COR-L47 (cell line): ENCODE measurements at regions not wholly inside any gene's neighbourhood (a gene's known extent, or its start where the extent isn't known, plus 50 kb on each side); places are given as distances from the start of the nearest gene placed in this dataset.

ENCODE experiments used
- DNase-seq: peaks from one replicate; lab custom pipeline; 2025; lab: John Stamatoyannopoulos, UW

DNA sequence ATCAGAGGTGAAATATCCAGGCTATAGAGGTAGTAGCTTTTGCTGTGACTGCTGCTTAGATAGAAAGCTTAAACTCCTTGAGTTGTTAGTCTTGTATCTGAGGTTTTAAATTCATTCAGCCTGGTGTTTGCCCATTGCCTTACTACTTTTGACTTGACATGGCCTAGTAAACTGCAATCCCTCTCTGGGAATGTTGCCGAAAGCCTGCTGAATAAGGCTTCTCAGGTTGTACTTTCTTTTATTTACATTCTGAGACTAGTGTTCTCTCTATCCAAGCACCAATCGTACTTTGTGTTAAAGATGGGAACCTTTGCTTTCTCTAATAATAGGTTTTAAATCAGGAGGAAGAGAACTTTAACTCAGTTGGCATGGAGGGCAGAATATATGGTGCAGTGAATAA lies 357.6 kb upstream of the CWC22 start:
- no peak for DNase-seq

DNA sequence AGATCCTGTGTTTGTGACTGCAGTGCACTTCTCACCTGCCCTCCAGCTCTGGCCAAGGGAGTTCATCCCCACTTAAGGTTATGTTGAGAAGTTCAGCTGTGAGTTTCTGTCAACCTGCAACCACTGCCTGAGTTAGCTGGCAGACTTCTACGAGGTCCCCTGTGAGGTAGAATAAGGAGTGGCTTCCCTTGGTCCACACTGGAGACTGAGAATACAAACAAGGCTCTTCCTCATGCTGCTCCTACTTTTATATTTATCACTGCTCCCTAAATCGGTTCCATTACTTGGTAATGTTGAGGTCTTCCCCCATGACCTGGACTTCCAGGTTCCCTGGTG lies 353.2 kb upstream of the CWC22 start:
- no peak for DNase-seq

DNA sequence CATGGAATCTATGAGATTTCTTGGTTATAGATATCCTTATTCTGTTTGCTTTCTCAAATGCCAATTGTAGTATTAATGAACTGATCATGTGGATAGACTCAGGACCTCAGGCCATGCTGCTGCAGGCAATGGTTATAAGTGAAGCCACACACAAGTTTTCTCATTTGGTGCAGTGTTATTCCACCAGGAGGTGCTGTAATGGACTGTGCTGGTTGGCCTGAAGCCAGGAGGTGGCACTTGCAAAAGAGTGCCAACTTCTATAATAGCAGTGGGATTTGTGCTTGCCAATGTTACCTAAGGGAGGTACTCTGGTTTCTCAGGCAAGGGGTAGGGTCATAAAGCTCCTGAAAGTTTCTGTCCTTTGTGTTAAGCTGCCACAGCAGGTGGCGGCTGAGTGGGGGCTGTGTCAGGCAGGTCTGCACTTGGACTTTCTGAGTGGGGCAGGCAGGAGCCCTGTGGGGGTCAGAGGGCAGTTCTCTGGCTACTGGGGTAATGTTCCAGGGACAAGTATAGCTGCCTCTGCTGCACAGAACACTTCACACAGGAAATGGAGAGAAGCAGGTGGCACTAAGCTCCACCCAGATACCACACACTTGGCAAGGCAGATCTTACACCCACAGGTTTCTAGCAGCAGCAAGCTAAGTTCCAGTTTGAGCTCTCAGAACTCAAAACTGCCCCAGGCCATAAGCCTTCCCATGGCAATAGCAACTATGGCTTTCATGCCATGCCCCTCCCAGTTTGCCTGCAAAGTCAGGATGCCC lies 352.6 kb upstream of the CWC22 start:
- DNase-seq = no peak

DNA sequence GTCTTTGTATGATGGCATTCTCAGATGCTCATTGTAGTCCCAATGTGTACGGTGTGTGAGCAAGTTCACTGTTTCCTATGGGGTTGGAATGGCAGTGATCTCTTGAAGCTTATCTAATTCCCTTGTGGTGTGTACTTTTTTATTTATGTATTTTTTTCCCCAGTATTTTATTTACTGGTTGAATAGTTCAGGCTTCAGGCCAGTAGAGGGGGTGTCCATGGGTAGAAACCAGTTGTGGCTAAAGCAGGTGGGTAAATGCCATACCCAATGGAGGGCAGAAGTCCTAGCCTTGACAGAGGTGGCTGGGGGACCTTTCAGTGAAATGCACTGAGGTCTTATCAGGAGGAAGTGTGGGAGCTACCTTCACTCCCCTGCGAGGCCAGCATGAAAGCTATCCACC lies 351.4 kb upstream of the CWC22 start:
- no peak for DNase-seq

DNA sequence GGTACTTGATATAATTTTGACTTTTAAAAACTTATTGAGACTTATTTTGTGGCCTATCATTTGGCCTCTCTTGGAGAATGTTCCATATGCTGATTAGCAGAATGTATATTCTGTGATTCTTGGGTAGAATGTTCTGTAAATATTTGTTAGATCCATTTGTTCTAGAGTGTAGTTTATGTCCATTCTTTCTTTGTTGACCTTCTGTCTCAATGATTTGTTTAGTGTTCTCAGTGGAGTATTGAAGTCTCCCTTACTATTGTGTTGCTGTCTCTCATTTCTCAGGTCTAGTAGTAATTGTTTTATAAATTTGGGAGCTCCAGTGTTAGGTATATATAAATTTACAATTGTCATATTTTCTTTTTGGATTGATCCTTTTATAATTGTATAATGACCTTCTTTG lies 349.6 kb upstream of the CWC22 start:
- DNase-seq = no peak

DNA sequence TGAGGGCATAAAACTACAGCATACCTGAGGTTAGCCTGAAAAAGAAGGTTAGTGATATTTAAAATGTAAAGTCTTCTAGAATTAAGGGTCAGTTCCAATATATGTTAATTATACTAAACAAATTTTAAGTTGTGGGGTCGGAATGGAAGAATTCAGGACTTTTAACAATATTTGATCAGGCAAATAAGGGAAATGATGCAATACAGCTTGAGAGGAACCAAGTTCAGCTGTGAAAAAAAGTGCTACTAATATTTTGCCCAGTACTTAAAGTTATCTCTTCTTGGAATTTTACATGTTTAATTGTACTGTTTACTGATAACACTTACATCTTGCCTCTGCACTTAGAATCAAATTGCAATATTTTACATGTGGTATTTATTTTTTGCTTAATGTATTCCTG lies 345.5 kb upstream of the CWC22 start:
- no peak for DNase-seq

DNA sequence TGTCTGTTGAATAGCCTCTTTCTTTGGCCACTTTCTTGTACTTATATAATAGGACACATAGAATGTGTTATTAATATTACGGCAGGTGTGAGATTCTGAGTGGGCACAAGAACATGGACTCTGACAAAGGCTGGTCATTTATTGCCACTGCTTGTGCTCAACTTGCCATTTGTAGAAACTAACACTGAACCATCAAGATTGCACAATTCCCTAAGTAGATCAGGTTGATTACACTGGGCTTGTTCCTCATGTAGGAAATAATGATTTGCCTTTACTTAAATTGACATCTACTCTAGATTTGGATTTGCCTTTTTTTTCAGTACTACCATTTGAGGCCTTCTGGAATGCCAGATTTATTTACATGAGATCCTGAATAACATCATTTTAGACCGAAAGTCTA lies 342.7 kb upstream of the CWC22 start:
- DNase-seq = no peak

DNA sequence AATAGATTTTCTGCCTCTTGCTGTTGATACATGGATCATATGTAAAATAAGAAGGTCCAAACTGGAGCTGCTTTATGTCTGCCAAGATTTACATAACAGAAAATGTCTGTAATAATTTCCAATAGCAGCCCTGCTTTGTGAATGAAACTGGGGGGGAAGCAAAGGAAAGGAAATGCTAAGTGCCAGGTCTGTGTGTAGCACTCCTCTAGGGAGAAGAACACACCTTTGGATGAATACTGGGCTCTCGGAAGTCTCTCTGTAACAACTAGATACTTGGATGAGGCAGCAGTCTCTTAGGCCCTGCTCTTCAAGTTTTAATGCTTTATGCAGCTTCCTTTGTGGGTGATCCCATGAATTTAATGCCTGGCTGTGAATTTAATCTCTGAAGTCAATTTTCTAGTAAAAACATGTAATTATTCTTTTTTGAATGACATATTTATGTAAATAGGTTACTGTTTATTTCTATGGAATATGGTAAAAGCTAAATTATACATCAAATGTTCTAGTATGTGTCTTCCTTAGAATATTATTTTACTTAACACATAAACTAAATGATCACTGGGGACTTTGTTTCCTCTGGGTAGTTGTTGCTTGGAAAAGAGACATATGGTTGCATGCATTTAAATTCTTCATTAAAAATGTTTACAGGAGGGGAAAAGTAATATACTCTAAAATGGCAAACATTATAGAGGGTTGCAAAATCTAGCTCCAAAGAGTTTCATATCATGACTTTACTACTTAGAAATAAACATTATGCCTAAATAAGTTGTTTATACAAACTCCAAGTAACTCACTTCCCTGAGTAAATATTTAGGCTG lies 336.6 kb upstream of the CWC22 start:
- no peak for DNase-seq

DNA sequence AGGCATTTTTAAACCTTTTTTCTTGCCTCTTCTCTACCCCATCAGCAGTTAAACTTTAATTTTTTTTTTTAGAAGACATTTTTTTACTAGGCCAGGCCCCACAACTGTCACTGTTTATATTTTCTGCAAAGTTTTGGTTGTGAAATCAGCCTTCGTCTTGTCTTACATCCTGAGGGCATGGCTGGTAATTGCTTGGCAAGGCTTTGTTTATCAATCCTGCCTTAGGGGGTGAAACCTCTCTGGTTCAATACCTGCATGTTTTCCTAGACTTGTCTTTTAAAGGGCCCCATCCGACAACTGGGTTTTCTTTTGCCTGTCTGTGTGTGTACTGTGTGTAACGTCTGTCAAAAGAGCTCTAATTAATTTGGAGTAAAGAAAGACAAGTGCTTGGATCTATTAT lies 330.0 kb upstream of the CWC22 start:
- DNase-seq = no peak

DNA sequence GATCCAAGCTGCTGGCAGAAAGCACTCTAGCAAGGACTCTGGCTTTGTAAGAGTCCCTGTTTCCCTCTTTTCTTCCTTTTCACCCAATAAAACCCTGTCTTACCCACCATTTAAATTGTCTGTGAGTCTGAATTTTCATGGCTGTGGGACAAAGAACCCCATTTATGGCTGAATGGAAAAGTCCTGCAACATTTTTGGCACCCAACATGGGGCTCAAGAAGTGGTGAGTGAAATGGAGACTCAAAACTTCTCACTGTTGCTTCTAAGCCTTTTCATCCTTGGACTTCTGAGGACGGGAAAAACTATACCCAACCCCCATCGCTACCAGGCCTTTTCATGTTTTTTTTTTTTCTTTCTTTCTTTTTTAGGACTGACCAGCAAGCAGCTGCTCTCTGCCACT lies 329.5 kb upstream of the CWC22 start:
- DNase-seq = no peak

DNA sequence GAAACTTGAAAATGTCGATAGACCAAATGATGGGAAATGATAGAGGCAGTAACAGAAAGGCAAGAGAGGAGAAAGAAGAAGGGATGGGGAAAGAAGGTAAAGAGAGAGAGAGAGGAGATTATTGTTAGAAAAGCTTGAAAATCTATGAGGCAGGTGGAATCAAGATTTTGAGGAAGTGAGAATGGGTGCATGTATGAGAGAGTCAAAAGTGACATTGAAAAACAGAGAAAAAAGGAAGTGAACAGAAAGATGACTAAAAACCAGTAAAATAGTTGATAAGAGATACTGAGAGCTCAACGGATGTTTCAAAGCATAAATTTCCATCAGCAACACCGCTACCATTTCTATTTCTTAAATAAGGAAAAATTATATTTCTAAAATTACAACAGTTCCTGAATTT lies 327.4 kb upstream of the CWC22 start:
- DNase-seq = no peak

DNA sequence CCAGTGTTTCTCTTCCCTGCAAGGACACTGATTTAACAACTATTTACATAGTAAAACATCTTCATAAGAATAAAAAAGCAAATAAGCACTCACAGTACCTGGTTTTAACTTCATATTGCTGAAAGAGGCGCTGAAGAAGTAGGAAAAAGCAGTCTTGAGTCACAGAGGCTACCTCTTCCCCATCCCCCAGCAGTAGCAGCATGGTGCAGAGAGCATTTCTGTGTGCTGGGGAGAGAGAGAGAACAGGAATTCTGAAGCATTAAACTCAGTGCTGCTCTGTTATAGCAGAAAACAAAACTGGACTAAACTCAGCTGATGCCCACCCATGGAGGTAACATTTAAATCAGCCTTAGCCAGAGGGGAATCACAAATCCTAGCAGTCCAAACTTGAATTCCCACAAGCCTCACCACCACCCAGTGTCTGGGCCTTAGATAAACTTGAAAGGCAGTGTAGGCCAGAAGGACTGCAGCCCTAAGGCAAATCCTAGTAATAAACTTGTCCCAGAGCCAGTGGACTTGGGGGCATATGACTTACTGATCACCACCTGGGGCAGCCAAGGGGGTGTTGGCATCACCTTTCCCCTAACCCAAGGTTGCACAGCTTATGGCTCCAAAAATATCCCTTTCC lies 321.8 kb upstream of the CWC22 start:
- no peak for DNase-seq

DNA sequence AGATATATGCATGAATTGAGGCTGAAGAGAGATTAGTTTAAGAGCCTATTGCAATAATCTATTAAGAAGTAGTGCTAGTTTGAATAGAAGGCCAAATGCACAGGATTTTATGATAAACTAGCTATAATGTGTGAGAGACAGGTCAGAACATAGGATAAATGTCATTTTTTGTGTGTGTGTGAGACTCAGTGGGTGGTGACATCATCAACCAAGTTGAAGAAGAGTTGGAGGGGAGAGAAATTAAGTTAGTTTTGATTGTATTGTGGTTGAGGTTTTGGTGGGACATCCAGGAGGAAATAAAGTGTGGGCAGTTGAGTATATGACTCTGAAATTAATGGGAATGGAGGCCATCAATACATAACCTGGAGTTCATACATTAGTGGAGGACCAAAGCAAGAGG lies 320.1 kb upstream of the CWC22 start:
- DNase-seq = no peak

DNA sequence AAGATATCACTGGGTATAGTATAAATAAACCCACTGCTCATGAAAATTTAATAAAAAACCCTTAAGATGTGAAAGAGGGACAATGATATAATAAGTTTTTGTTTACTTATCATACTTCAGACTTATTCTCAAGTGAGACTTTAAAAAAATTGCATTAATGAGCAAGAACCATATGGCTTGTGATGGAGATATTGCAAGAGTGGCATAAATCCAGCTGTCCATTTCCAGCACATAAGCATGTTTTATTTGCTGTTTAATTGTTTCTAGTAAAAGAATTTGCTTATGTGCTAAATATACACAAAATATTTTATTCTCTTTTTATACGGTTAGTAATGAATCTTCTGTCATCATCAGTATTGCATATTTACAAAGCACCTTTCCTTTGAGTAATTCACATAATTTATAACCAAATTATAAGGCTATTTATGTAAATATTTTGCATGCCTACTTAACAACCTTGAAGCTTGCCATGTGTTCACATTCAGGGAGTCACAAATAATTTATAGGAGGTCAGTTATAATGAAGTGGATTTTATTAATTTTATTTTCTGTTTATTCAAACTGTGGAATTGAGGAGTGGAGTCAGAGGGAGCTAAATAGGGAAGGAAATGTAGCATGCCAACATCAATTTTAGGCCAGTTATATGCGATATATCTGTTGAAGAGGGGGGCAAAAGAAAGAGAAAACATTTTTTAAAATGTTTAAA lies 318.5 kb upstream of the CWC22 start:
- DNase-seq = no peak

DNA sequence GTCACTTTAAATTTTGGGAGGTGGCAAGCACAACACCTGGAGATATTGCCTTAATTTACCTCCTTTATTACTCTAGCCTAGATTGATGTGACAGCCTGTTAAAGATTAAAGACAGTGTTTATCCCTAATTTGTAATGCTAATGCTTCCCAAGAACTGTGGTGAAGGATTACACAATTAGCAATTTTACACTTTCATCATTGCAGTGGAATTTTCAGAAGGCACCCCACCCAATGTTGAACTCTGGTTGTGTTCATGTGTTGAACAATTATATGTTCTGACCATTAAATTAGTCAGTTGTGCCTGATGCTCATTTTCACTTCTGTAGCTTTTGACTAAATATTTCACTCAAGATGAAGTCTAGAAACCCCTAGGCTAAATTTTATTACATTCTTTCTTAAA lies 317.1 kb upstream of the CWC22 start:
- DNase-seq = no peak

DNA sequence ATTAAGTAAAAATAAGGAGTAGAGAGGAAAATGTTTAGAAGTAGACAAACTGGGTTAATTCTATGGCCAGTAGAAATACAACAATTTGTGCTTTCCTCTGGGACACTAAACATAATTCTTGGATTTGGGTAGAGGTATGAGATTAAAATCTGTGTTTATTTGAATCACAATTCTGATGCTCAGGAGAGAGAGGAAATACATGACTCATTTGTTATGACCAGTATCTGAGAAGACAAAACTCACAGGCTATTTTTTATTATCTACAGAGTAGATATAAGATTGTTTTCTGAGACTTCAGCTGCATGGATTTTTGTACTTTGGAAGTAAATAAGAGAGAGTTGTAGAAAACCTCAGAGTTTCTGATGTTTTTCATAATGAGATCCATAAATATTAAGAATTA lies 315.7 kb upstream of the CWC22 start:
- no peak for DNase-seq

DNA sequence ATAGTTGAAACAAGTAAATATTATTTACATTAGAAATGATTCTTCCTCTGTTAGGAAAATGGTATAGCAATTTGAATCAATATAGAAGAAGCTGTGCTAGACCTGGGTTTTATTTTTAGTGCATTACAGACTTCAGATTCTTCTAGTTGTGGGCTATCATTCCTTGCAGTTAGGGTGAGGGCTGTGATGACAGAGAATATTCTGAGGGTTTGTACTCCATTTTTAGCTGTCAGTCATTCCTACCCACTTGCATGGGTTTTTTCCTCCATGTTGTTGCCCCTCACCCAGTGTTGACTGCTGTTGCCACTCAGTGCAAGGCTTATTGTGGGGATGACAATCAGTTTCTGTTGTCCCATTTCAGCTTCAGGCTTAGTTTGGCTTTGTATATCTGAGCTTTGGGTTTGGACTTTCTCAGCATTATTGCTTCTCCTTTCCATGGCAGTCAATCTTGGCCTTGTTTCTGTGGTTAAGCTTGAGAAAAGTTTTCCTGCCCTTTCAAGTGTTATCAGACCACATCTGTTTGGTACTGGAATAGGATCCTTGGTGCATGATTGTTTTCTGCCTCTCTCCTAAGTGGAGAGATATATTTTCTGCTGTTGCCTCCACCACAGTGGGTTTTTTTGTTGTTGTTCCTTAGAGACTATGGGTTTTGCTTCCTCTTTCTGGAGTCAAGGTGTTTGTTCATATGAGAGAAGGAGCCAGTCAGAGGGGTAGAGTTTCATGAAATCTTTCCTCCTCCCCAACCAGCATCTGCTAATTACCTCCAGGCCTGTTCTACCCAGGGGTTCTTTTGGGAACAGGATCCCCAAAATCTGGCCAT lies 312.7 kb upstream of the CWC22 start:
- no peak for DNase-seq

DNA sequence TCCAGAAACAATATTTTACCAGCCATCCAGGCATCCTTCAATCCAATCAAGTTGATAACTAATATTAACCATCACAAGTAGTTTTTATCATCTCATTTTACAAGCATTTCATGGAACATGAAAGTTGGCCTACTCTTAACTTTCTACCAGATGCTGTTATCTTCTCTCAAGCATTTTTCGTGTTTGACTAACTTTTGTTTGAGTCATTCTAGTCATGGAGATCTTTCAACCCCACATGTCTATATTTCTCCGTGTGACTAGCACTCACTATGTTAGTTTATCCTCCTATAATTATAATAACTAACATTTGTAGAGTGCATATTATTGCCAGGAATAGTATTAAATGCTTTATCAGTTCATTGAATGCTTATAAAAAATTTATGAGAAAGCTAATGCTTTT lies 307.0 kb upstream of the CWC22 start:
- no peak for DNase-seq

DNA sequence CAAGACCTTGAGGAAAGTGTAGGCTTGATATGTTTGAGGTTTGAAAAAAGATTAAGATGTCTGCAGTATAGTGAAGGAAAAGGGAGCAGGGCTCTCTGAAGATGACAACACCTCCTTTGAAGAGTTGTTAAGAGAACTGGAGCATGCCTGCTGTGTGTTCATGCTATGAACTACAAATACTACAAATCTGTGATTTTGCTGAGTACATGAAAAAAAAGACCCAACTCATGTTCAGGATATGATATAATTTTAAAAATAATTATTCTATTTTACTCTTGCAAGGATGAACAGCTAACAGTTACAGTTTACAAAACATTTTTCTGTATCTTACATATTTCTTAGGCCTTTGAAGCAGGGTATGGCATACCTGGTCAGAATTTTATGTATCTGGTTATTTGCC lies 305.4 kb upstream of the CWC22 start:
- DNase-seq = no peak

DNA sequence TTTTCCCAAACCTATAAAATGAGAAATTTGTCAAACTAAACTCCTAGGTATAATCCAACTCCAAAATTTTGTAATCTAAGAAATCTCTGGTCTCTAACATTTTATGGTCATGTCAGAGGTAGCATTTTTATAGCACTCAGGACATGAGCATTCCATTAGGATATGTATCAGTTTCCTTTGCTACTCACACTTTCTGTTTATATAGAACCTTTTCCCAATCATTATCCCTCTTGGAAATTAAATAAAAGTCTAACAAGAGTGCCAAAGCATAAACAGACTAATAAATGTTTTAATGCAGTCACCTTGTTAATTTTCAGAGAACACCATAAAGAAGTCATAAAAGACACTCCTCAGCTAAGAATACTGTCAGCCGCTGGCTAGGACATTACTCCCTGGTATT lies 300.0 kb upstream of the CWC22 start:
- no peak for DNase-seq

DNA sequence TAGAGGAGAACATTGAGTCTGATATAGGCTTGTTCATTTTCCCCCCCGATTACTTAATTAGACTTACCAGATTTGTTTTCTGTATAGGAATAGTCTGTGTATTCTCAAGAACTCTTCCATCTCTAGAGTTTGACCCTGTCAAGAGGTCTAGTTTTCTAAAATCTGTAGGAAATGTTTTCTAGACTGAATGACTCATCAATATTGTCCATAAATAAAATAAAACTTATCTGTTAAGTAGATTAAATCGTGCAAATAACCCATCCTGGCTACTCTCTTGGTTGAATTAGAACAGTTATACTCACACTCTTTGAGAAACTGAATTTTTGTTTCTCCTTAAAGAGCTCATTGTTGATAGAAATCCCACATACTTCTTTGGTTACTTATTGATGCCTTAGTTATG lies 299.2 kb upstream of the CWC22 start:
- DNase-seq = no peak
